Fibroblast of the aortic adventitia (primary cell): ENCODE measurements at regions not wholly inside any gene's neighbourhood (a gene's known extent, or its start where the extent isn't known, plus 50 kb on each side); places are given as distances from the start of the nearest gene placed in this dataset.

Source experiments
- DNase-seq: peaks from one replicate; pipeline ENCODE4 v3.0.0-alpha.2; 2010; ENCODE audit warnings: low read depth
- H3K4me3 ChIP-seq: 2 replicates; pipeline ENCODE4 v1.5.1; 2011; ENCODE audit warnings: low read depth, mild to moderate bottlenecking, control low read depth, low read length, moderate library complexity
- CTCF ChIP-seq: IDR thresholded peaks from 2 replicates; pipeline ENCODE4 v1.5.1; 2011; ENCODE audit warnings: mild to moderate bottlenecking, low read length, control low read depth, inconsistent platforms; ENCODE audit not compliant: insufficient read depth

- H3K4me3 ChIP-seq, result no peak overlapping the region
Measured at GRCh38 chr19:27997069-27997468, 1215.9 kb downstream of the UQCRFS1 start.

DNA sequence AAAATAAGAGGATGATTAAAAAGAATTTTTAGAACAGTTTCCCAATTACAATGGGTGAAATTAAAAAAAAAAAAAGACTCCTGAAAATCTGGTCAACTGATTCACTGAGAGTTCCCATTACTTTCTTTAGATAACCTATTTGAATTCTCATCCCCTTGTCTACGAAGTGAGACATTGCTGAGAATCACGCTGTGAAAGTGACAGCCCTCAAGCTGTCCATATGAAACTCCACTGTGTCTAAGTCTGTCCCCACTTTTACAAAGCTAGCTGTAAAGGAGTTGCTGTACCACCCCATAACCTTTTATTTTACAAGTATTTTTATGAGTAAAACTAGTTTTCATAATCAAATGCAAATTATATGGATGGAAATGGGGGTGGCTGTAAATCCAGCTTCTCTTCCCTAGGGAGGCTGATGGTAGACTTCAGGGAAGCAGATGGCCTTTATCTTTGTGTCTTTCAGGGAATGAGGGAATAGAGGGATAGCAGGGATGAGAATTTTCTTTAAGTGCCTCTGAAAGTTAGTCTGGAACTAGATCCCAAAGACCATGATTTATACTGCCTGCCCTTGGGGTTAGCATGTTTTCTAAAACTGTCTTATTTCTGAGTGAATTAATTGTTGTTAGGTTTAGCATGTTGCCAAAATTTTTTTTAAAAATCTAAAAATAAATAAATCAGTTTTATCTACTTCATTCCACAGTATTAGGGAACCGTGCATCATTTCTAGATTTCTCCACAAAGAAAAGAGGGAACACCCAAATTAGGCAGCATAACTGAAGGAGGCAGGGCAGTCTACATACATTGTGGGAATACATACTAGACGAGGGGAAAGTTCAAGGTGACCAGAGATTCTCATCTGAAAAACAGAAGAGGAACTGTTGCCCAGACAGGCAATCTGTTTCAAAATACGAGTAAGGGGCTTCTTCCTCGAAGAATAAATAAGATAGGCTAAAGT is 1219.1 kb downstream of the UQCRFS1 start:
- TF ChIP-seq CTCF, result no peak
- no peak for DNase-seq
- no peak overlapping the region for H3K4me3 ChIP-seq

More at GRCh38 chr19:27997069-27997468, 1215.9 kb downstream of the UQCRFS1 start:
- no peak for TF ChIP-seq CTCF
- DNase-seq, result no peak

DNA sequence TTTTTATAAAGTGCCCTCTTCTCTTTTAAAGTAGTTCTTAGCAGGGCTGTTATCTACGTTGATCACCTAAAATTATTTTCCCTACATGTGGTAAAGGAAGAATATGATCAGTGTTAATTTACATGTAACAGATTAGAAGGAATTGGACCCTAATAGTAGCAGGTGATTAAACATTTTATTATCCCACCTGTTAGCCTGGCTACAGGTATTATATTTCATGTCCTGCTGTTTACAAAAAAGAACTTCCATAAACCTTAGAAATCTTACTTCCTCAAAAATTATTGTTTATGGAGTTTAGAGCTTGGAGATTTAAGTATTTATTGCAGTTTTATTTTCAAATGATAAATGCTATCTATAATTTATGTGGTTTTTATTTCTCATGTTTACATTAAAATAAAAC is 1226.7 kb downstream of the UQCRFS1 start:
- no peak for DNase-seq
- no peak overlapping the region for H3K4me3 ChIP-seq
- TF ChIP-seq CTCF, result no peak

GRCh38 chr19:27975419-27976005 is 1237.4 kb downstream of the UQCRFS1 start:
- no peak for DNase-seq
- no peak overlapping the region for H3K4me3 ChIP-seq
- no peak for TF ChIP-seq CTCF

DNA sequence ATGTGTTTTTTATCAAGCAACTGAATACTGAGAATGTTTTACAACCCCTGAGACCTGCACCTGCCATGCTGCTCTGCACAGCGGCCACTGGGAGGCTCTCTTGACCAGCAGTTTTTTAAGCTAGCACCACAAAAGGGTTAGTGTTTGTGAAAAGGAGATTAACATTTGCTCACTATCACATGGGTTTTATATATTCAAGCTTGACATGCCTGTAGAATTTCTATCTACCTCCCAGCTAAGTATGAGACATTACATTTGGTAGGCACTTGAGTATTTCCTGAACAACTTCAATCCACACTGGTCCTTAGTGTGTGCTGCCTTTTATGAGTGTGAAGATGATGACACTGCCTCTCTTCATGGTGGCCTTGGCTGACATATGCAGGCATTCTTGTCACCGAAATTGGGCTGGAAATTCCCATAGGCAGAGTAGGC is 1238.9 kb downstream of the UQCRFS1 start:
- no peak overlapping the region for H3K4me3 ChIP-seq
- peak; percentile 66 for TF ChIP-seq CTCF
- DNase-seq, result peak; percentile 50

- no peak for TF ChIP-seq CTCF
- DNase-seq, result peak; percentile 35
- H3K4me3 ChIP-seq, result no peak overlapping the region
Measured at GRCh38 chr19:27972291-27973040, 1240.5 kb downstream of the UQCRFS1 start.
